ENCODE measurements at regions not wholly inside any gene's neighbourhood (a gene's known extent, or its start where the extent isn't known, plus 50 kb on each side); places are given as distances from the start of the nearest gene placed in this dataset.

- in situ Hi-C loops (cut with MboI; ENCODE audit: low pct_unique_long_range_greater_than_20kb, low sequenced_read_pairs, unreplicated experiment), result no loop called here
- TF ChIP-seq, protein P1, sequence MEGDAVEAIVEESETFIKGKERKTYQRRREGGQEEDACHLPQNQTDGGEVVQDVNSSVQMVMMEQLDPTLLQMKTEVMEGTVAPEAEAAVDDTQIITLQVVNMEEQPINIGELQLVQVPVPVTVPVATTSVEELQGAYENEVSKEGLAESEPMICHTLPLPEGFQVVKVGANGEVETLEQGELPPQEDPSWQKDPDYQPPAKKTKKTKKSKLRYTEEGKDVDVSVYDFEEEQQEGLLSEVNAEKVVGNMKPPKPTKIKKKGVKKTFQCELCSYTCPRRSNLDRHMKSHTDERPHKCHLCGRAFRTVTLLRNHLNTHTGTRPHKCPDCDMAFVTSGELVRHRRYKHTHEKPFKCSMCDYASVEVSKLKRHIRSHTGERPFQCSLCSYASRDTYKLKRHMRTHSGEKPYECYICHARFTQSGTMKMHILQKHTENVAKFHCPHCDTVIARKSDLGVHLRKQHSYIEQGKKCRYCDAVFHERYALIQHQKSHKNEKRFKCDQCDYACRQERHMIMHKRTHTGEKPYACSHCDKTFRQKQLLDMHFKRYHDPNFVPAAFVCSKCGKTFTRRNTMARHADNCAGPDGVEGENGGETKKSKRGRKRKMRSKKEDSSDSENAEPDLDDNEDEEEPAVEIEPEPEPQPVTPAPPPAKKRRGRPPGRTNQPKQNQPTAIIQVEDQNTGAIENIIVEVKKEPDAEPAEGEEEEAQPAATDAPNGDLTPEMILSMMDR (IDR thresholded peaks at IDR 0.05; ENCODE audit: extremely low read depth, insufficient read depth, missing control alignments), result no peak
- no peak for DNase-seq (ENCODE audit: low spot score)
Measured at GRCh38 chr6:169896826-169897456, 145.5 kb downstream of the ERMARD start.

DNA sequence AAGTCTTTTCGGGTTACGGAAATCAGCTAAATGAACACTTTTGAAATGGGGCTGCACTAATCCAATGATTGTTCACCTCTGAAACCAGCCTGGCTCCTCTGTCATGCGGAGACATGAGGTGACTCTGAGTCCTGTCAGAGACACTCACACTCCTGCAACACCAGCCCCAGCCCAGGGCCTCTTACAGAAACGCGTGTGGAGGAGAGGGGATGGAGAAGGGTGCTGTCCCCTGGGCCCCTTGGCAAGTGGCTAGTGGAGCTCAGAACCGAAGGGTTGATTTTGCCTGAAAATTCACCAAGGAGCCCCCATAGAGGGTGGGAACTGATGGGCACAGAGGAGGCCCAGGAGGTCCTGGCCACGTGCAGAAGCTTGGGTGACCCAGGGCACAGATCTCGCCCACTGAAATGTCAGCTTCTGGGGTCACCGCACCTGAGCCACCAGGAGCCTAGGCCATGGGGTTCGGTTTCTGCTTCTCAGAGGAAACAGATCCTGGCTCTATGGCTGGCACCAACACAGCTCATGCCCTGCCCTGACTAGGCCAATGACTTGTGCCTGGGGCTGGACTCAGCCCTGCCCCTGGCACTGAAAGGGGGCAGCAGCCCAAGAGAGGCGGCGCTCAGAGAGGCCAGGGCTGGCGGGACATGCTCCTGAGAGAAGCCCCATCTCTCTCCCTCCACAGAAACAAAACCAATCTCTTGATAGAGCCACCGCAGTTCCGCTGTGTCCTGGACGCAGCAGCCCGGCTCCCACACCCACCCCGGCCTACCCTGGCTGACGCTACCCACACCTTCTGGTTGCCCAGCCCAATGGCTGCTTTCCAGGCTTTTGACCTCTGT is 144.7 kb downstream of the ERMARD start:
- DNase-seq (ENCODE audit: low spot score), result no peak
- TF ChIP-seq, protein P1 (IDR thresholded peaks at IDR 0.05; ENCODE audit: extremely low read depth, insufficient read depth, missing control alignments), result no peak
- in situ Hi-C loops (cut with MboI; ENCODE audit: low pct_unique_long_range_greater_than_20kb, low sequenced_read_pairs, unreplicated experiment), result no loop called here

DNA sequence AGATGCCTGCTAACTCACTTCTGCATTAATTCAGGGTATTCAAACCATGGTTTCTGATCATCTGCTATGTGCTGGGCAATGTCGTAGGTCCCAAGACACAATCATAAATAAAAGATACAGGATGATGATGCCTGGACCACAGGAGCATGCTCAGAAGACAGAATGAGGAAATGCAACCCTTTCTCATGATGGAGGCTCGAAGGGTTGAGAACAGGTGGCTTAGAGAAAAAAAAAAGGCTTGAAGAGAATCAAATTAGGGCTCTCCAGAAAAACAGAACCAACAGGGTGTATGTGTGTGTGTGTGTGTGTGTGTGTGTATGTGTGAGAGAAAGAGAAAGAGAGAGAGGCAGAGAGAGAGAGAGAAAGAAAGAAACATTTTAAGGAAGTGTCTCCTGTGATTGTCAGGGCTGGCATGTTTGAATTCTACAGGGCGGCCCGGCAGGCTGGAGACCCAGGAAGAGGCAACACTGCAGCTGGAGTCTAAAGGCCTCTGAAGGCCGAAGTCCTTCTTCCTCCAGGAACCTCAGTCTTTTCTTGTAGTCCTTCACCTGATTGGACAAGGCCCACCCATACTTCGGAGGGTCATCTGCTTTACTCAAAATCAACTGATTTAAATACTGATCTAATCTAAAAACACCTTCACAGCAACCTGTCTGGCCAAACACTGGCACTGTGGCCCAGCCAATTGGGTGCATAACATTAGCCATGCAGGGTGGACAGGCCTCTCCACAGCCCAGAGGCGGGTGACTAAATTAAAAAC is 143.8 kb downstream of the ERMARD start:
- TF ChIP-seq, protein P1 (IDR thresholded peaks at IDR 0.05; ENCODE audit: extremely low read depth, insufficient read depth, missing control alignments), result no peak
- no peak for DNase-seq (ENCODE audit: low spot score)
- in situ Hi-C loops (cut with MboI; ENCODE audit: low pct_unique_long_range_greater_than_20kb, low sequenced_read_pairs, unreplicated experiment), result no loop called here

- in situ Hi-C loops (cut with MboI; ENCODE audit: low pct_unique_long_range_greater_than_20kb, low sequenced_read_pairs, unreplicated experiment), result no loop called here
- DNase-seq (ENCODE audit: low spot score), result no peak
- TF ChIP-seq, protein P1 (IDR thresholded peaks at IDR 0.05; ENCODE audit: extremely low read depth, insufficient read depth, missing control alignments), result no peak
Measured at GRCh38 chr6:169894377-169894960, 143.0 kb downstream of the ERMARD start.

GRCh38 chr6:169893624-169894023 is 142.2 kb downstream of the ERMARD start:
- DNase-seq (ENCODE audit: low spot score), result no peak
- TF ChIP-seq, protein P1 (IDR thresholded peaks at IDR 0.05; ENCODE audit: extremely low read depth, insufficient read depth, missing control alignments), result no peak
- in situ Hi-C loops (cut with MboI; ENCODE audit: low pct_unique_long_range_greater_than_20kb, low sequenced_read_pairs, unreplicated experiment), result no loop called here

- in situ Hi-C loops (cut with MboI; ENCODE audit: low pct_unique_long_range_greater_than_20kb, low sequenced_read_pairs, unreplicated experiment), result no loop called here
- DNase-seq (ENCODE audit: low spot score), result no peak
- TF ChIP-seq, protein P1 (IDR thresholded peaks at IDR 0.05; ENCODE audit: extremely low read depth, insufficient read depth, missing control alignments), result no peak
Measured at GRCh38 chr6:169891846-169892245, 140.4 kb downstream of the ERMARD start.

Data from GM13977 (cell line).